Ovary (tissue), 7 donors: ENCODE measurements at regions not wholly inside any gene's neighbourhood (a gene's known extent, or its start where the extent isn't known, plus 50 kb on each side); places are given as distances from the start of the nearest gene placed in this dataset.
"Not testable (repeated sequence)": the region's sequence is repeated elsewhere in the genome, so short reads cannot be mapped to it uniquely, and the experiment has no call there.

Experiments
- DNase-seq, 5 donors: peaks; one replicate each; pipeline ENCODE4 v3.0.0-alpha.2; 2019 to 2020
- H3K27ac ChIP-seq, 2 donors: fragments of 200-600 bp; one replicate each; pipeline versions ENCODE4 v1.5.1 to v1.8.0; 2019 to 2022
- H3K27me3 ChIP-seq: fragments of 200-600 bp; one replicate; pipeline ENCODE4 v1.8.0; 2022
- H3K36me3 ChIP-seq: fragments of 200-600 bp; sonication (generic); one replicate; pipeline ENCODE4 v1.5.1; 2019
- H3K4me1 ChIP-seq: one replicate; pipeline ENCODE4 v1.8.1; 2013; ENCODE audit warnings: mild to moderate bottlenecking, moderate library complexity; ENCODE audit not compliant: insufficient read depth
- H3K4me3 ChIP-seq: fragments of 200-600 bp; sonication (generic); one replicate; pipeline ENCODE4 v1.5.1; 2017
- H3K9me3 ChIP-seq, 2 donors: fragments of 200-600 bp in 1 of 2; sonication (generic) in 1 of 2; one replicate each; pipeline versions ENCODE4 v1.5.1 to v1.8.1; 2013 to 2019; ENCODE audit warnings: mild to moderate bottlenecking in 1 of 2, moderate library complexity in 1 of 2
- CTCF ChIP-seq, 3 donors: fragments of 450-650 bp in 2 of 3; fragments of 200-600 bp in 1 of 3; IDR thresholded peaks; one replicate each; pipeline versions ENCODE4 v1.5.1 to v1.8.0; 2016 to 2022; ENCODE audit warnings: antibody characterized with exemption in 3 of 3, mild to moderate bottlenecking in 1 of 3
- EP300 ChIP-seq: sonication (generic); formaldehyde crosslinking; IDR thresholded peaks from one replicate; pipeline ENCODE4 v1.6.1; 2017; ENCODE audit warnings: antibody characterized with exemption
- POLR2A ChIP-seq: fragments of 450-650 bp; IDR thresholded peaks from one replicate; pipeline ENCODE4 v1.6.1; 2017; ENCODE audit warnings: antibody characterized with exemption, mild to moderate bottlenecking, moderate library complexity
- WGBS, 3 donors: extraction: QIAGEN DNeasy Blood & Tissue Kit in 1 of 3; methylation state at CpG; one replicate each; pipeline versions ENCODE4 v1.1.5 to v1.1.7; 2013 to 2017; 5-methylcytosine and 5-hydroxymethylcytosine counted together
- intact Hi-C, 4 donors: fragments of 100-400 bp; cut with DNase I; formaldehyde crosslinking; loops; one replicate each; pipeline versions ENCODE4 v1.11.0 to v1.15.1; 2022 to 2023
- donor health status: DM: no; HTN: no; CAD: no; lungs with moderate emphysema.
- donor health status: DM: no; HTN: no; CAD: no.
- donor health status: Bipolar disorder and iron deficiency.
- donor health status: DM: no; HTN: no; CAD: no.
- donor health status: DM: yes; HTN: yes; CAD: no.

- Histone ChIP-seq H3K4me1 (peaks cover 5% of the 10 kb centered on the region), H3K9me3 (no peaks in the 10 kb centered on the region), H3K36me3 (no peaks in the 10 kb centered on the region), H3K27me3 (no peaks in the 10 kb centered on the region), H3K4me3 (no peak overlapping the region), H3K27ac (no peak overlapping the region)
- DNase-seq: no peak
- TF ChIP-seq POLR2A (no peak), EP300 (no peak), CTCF (IDR thresholded peaks at IDR 0.05) (no peak)
- intact Hi-C loops: no loop called here
These were observed 214.8 kb upstream of the GRIK2 start for GRCh38 chr6:101178748-101179147.

- WGBS, 3 donors: 18 to 42% (median 22%) methylated on average over 6 of the region's 6 CpGs
- no peaks in the 10 kb centered on the region for H3K36me3 ChIP-seq
- no peak overlapping the region for H3K4me3 ChIP-seq
- peaks cover 5% of the 10 kb centered on the region for H3K4me1 ChIP-seq
- H3K27ac ChIP-seq: no peak overlapping the region
- no peaks in the 10 kb centered on the region for H3K9me3 ChIP-seq
- no peaks in the 10 kb centered on the region for H3K27me3 ChIP-seq
- intact Hi-C loops: no loop called here
- TF ChIP-seq CTCF (IDR thresholded peaks at IDR 0.05) (no peak), EP300 (no peak), POLR2A (no peak)
- DNase-seq: no peak
These were observed 212.5 kb upstream of the GRIK2 start for GRCh38 chr6:101181006-101181405.

- H3K4me1 ChIP-seq, H3K4me3 ChIP-seq, DNase-seq, H3K27ac ChIP-seq, H3K9me3 ChIP-seq, intact Hi-C loops, H3K27me3 ChIP-seq, H3K36me3 ChIP-seq: not testable (repeated sequence)
- 86 to 91% (median 88%) methylated on average over 12 of the region's 12 CpGs for WGBS, 3 donors
These were observed 205.2 kb upstream of the GRIK2 start for GRCh38 chr6:101188285-101188798.

- no peak overlapping the region for H3K27ac ChIP-seq
- intact Hi-C loops: no loop called here
- no peak for TF ChIP-seq EP300
- no peak for TF ChIP-seq CTCF (IDR thresholded peaks at IDR 0.05)
- TF ChIP-seq POLR2A: no peak
- H3K36me3 ChIP-seq: no peaks in the 10 kb centered on the region
- no peak overlapping the region for H3K4me3 ChIP-seq
- no peak for DNase-seq
- H3K27me3 ChIP-seq: no peaks in the 10 kb centered on the region
- H3K4me1 ChIP-seq: no peaks in the 10 kb centered on the region
- no peaks in the 10 kb centered on the region for H3K9me3 ChIP-seq
These were observed 197.9 kb upstream of the GRIK2 start for GRCh38 chr6:101195588-101195987.

GRCh38 chr6:101199441-101199840, 194.1 kb upstream of the GRIK2 start:
- no peak for TF ChIP-seq CTCF (IDR thresholded peaks at IDR 0.05)
- TF ChIP-seq POLR2A: no peak
- no peak for TF ChIP-seq EP300
- Histone ChIP-seq H3K27me3 (no peaks in the 10 kb centered on the region), H3K4me1 (no peaks in the 10 kb centered on the region)

More at GRCh38 chr6:101199441-101199840, 194.1 kb upstream of the GRIK2 start:
- Histone ChIP-seq H3K4me3 (no peak overlapping the region), H3K27ac (no peak overlapping the region), H3K9me3 (no peaks in the 10 kb centered on the region), H3K36me3 (no peaks in the 10 kb centered on the region)
- no peak for DNase-seq
- intact Hi-C loops: no loop called here
